ENCODE measurements at regions not wholly inside any gene's neighbourhood (a gene's known extent, or its start where the extent isn't known, plus 50 kb on each side); places are given as distances from the start of the nearest gene placed in this dataset.
"Not testable (repeated sequence)": the region's sequence is repeated elsewhere in the genome, so short reads cannot be mapped to it uniquely, and the experiment has no call there.

GRCh38 chr11:50182486-50182885 lies 149.8 kb downstream of the OR4C45 start:
- H3K9me3 ChIP-seq (ENCODE audit: control insufficient read depth, low read depth, low read length): peaks cover 70% of the 10 kb centered on the region
- no peak overlapping the region for H2AFZ ChIP-seq (ENCODE audit: low read length)
- H3K23ac ChIP-seq (ENCODE audit: insufficient read length, low read depth, low read length): no peak overlapping the region
- no peaks in the 10 kb centered on the region for H3K27me3 ChIP-seq (ENCODE audit: insufficient read depth, low read length)
- H3K79me1 ChIP-seq (ENCODE audit: insufficient read depth, low read depth, low read length, poor library complexity, severe bottlenecking): no peaks in the 10 kb centered on the region
- no peak overlapping the region for H3K4ac ChIP-seq (ENCODE audit: low read depth, low read length)
- no peak overlapping the region for H2BK5ac ChIP-seq (ENCODE audit: insufficient read length, low read length)
- no peak overlapping the region for H3K27ac ChIP-seq (ENCODE audit: insufficient read length, low read depth, low read length)
- WGBS (ENCODE audit: extremely low coverage, insufficient read length, low lambda C conversion rate): no CpG with 5 or more reads among the region's 2 CpGs
- H3K56ac ChIP-seq (ENCODE audit: insufficient read length, low read depth, low read length): no peak overlapping the region
- H4K8ac ChIP-seq (replicated peaks; ENCODE audit: insufficient read length, low read depth, low read length): no peak overlapping the region
- H4K91ac ChIP-seq (ENCODE audit: insufficient read length, low read depth, low read length): no peak overlapping the region
- peaks cover 16 to 34% (median 22%) of the 10 kb centered on the region in 3 experiments for H3K36me3 Mint-ChIP-seq (ENCODE audit: insufficient read depth in 1 of 3, low read depth in 3 of 3)
- H3K79me2 ChIP-seq (ENCODE audit: insufficient read depth, low read length): no peaks in the 10 kb centered on the region
- no peak overlapping the region for H2BK120ac ChIP-seq (ENCODE audit: low read depth, low read length, poor library complexity, severe bottlenecking)
- H3K4me1 ChIP-seq (ENCODE audit: insufficient read depth, low read length): no peaks in the 10 kb centered on the region
- H3K27ac Mint-ChIP-seq: no peak overlapping the region
- no peak overlapping the region for H3K18ac ChIP-seq (ENCODE audit: insufficient read length, low read depth, low read length)
- no peak overlapping the region for H3K14ac ChIP-seq (ENCODE audit: insufficient read depth, low read length)
- no peak for TF ChIP-seq CTCF (conservative IDR thresholded peaks at IDR 0.05)
- no peak overlapping the region for H2BK15ac ChIP-seq (ENCODE audit: low read depth, low read length)
- H3K4me1 Mint-ChIP-seq: no peaks in the 10 kb centered on the region
- no peaks in the 10 kb centered on the region; the same call in 1 of the 2 replicates for H3K27me3 Mint-ChIP-seq (ENCODE audit: low read depth)
- no peaks in the 10 kb centered on the region for H3K23me2 ChIP-seq (ENCODE audit: insufficient read length, low read depth, low read length, poor library complexity, severe bottlenecking)
- H3T11ph ChIP-seq (ENCODE audit: low read length): no peak overlapping the region
- H3K4me2 ChIP-seq (ENCODE audit: insufficient read depth, insufficient read length, low read length): no peak overlapping the region
- H4K5ac ChIP-seq (ENCODE audit: insufficient read length, low read depth, low read length): no peak overlapping the region
- H2BK12ac ChIP-seq (ENCODE audit: insufficient read length, low read depth, low read length): no peak overlapping the region
- no peak overlapping the region for H3K4me3 Mint-ChIP-seq
- H3K9ac ChIP-seq (ENCODE audit: extremely low read depth, insufficient read length, low read length): no peak overlapping the region
- DNase-seq: no peak
- H2BK20ac ChIP-seq (ENCODE audit: low read depth, low read length, poor library complexity, severe bottlenecking): no peak overlapping the region
- no peaks in the 10 kb centered on the region for H4K20me1 ChIP-seq (ENCODE audit: control insufficient read depth, insufficient read depth, insufficient read length)
- H2AK5ac ChIP-seq (ENCODE audit: insufficient read length, low read length): no peak overlapping the region
- peaks cover 72 to 73% of the 10 kb centered on the region in 2 experiments for H3K9me3 Mint-ChIP-seq

- not testable (repeated sequence) for H3K4ac ChIP-seq (ENCODE audit: low read depth, low read length); H3K27me3 ChIP-seq (ENCODE audit: insufficient read depth, low read length); DNase-seq; H3K23ac ChIP-seq (ENCODE audit: insufficient read length, low read depth, low read length); H3K4me2 ChIP-seq (ENCODE audit: insufficient read depth, insufficient read length, low read length); H2BK12ac ChIP-seq (ENCODE audit: insufficient read length, low read depth, low read length); H3K14ac ChIP-seq (ENCODE audit: insufficient read depth, low read length); H3K9ac ChIP-seq (ENCODE audit: extremely low read depth, insufficient read length, low read length); H3K27ac ChIP-seq (ENCODE audit: insufficient read length, low read depth, low read length); H3K4me1 ChIP-seq (ENCODE audit: insufficient read depth, low read length); H3K79me2 ChIP-seq (ENCODE audit: insufficient read depth, low read length); H3K79me1 ChIP-seq (ENCODE audit: insufficient read depth, low read depth, low read length, poor library complexity, severe bottlenecking); H2BK120ac ChIP-seq (ENCODE audit: low read depth, low read length, poor library complexity, severe bottlenecking); H4K8ac ChIP-seq (replicated peaks; ENCODE audit: insufficient read length, low read depth, low read length); H3K23me2 ChIP-seq (ENCODE audit: insufficient read length, low read depth, low read length, poor library complexity, severe bottlenecking); H2BK20ac ChIP-seq (ENCODE audit: low read depth, low read length, poor library complexity, severe bottlenecking); H2AK5ac ChIP-seq (ENCODE audit: insufficient read length, low read length); H2BK5ac ChIP-seq (ENCODE audit: insufficient read length, low read length); H3T11ph ChIP-seq (ENCODE audit: low read length); H2AFZ ChIP-seq (ENCODE audit: low read length); H4K5ac ChIP-seq (ENCODE audit: insufficient read length, low read depth, low read length); H2BK15ac ChIP-seq (ENCODE audit: low read depth, low read length); H3K18ac ChIP-seq (ENCODE audit: insufficient read length, low read depth, low read length); H3K27ac Mint-ChIP-seq; H3K4me3 Mint-ChIP-seq; H4K91ac ChIP-seq (ENCODE audit: insufficient read length, low read depth, low read length); H3K56ac ChIP-seq (ENCODE audit: insufficient read length, low read depth, low read length); H4K20me1 ChIP-seq (ENCODE audit: control insufficient read depth, insufficient read depth, insufficient read length); H3K27me3 Mint-ChIP-seq (ENCODE audit: low read depth); H3K4me1 Mint-ChIP-seq
- peaks cover 74% of the 10 kb centered on the region for H3K9me3 ChIP-seq (ENCODE audit: control insufficient read depth, low read depth, low read length)
- WGBS (ENCODE audit: extremely low coverage, insufficient read length, low lambda C conversion rate): no CpG with 5 or more reads among the region's 19 CpGs
- Mint-ChIP-seq H3K9me3 (peaks cover 77 to 78% of the 10 kb centered on the region in 2 experiments), H3K36me3 (ENCODE audit: insufficient read depth in 1 of 3, low read depth in 3 of 3) (peaks cover 16 to 37% (median 21%) of the 10 kb centered on the region in 3 experiments)
These were observed 150.5 kb downstream of the OR4C45 start for GRCh38 chr11:50183170-50183569.

Measured in H9 (cell line).